CD4-positive, alpha-beta T cell treated with Interferon gamma for 1 hour (primary cell): ENCODE measurements at regions not wholly inside any gene's neighbourhood (a gene's known extent, or its start where the extent isn't known, plus 50 kb on each side); places are given as distances from the start of the nearest gene placed in this dataset.
"Not testable (repeated sequence)": the region's sequence is repeated elsewhere in the genome, so short reads cannot be mapped to it uniquely, and the experiment has no call there.

Experiments used
- DNase-seq: peaks from one replicate; pipeline ENCODE4 v3.0.0-alpha.2; 2020

- DNase-seq = no peak
These were observed 308.6 kb upstream of the NRP1 start for GRCh38 chr10:33643042-33643441.

DNA sequence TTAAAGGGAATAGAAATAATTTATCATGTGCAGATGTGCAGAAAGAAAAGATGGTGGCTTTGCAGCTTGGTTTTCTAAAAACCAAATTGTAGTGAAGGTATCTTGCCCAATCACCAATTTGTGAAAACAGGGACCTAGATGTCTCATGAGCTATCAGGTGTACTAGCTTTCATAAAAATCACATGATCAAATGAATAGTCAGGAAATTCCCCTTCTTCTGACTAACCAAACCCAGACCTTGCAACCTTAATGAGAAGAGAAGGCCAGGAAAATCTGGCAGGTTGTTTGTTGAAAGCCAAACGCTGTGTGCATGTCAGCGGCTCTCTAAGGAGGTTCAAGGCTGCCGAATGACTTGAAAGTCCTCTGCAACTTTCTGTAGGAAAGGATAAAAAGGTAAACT is 304.4 kb upstream of the NRP1 start:
- no peak for DNase-seq

- DNase-seq = no peak
These were observed 303.9 kb upstream of the NRP1 start for GRCh38 chr10:33638374-33638773.

- DNase-seq = no peak
These were observed 301.6 kb upstream of the NRP1 start for GRCh38 chr10:33635967-33636515.

DNA sequence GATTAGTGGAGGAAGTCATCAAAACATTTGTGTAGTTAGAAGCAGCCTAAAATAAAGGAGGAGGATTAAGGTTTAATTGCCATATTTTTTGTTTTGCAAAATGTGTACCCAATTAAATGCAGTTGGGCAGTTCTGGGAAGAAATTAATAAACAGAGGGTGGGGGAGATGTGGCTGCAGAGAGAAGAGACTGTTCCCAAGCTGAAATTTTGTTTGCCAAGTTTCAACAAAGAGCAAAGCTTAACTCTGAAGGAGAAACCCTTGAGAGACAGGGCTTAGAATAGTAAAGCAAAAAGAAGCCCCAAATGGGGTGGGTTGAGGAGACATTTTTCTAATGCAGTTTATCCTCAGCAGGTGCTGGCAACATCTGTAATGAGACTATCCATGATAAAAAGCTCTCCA is 298.0 kb upstream of the NRP1 start:
- DNase-seq = no peak

DNA sequence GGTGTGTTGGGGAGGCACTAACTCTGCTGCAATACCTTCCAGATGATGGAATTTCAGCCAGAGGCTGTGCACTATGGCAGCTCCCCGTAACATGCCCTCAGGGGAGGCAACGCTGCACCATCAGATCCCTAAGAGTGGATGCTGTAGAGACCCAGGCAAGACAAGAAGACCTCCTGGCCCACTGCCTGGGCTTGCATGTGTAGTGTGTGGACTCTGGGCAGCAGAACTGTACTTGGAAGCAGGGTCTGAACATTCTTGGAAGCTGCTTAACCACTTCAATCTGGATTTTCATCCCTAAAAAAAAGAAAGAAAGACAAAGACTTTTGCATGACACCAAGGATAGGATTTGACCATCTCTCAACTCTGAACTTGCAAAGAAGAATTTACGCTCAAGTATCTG is 297.5 kb upstream of the NRP1 start:
- no peak for DNase-seq

GRCh38 chr10:33630761-33631160 is 296.3 kb upstream of the NRP1 start:
- DNase-seq = no peak

GRCh38 chr10:33627611-33628010 is 293.1 kb upstream of the NRP1 start:
- no peak for DNase-seq

DNA sequence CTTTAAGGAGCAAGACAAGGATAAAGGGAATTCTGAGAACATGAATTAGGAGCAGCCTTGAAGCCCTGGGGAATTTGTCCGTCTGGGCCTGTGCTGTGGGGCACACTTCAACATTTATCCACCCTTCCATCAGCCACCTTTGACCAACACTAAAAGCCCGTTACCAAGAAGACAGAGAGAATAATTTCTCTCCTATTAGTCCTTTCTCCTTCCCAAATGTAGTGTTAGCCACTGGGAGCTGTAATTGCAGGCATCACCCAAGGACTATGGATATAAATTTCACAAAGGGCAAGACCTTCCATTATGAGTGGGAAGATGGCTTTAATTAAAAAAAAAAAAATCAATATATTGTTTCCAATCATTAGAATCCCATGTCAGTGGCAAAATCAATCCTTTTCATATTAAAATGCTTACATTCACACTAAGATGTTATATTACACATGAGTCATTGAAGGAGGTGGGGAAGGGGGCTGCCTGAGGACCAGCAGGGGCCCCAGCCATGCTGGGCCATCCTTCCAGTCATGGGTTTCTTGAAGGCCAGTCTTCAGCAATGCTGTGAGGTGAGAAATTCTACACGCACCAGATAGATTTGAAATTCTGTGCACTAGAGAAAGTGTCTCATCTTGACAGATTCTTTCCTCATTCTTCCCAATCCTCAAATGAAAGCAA is 292.5 kb upstream of the NRP1 start:
- no peak for DNase-seq

- DNase-seq = no peak
These were observed 289.2 kb upstream of the NRP1 start for GRCh38 chr10:33623669-33624068.

DNA sequence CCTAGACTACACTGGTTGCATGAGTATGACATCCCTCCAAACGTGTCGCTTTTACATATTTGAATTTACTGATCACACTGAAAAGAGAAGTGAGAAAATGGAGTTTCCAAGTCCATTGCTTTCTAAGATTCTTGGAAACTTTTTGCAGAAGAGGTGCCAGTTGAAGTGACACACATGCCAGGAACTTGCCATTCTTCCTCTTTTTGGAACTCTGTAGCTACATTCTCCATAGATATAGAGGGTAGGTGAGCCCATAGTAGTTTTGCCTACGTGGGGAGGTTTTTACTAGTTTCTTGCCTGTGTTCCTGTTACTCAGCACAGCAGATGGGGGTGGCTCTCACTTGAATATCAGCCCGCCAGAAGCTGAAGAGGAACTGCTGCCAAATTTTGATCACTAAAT is 286.6 kb upstream of the NRP1 start:
- peak; percentile 35 for DNase-seq

GRCh38 chr10:33618196-33618595 is 283.7 kb upstream of the NRP1 start:
- DNase-seq = no peak

DNA sequence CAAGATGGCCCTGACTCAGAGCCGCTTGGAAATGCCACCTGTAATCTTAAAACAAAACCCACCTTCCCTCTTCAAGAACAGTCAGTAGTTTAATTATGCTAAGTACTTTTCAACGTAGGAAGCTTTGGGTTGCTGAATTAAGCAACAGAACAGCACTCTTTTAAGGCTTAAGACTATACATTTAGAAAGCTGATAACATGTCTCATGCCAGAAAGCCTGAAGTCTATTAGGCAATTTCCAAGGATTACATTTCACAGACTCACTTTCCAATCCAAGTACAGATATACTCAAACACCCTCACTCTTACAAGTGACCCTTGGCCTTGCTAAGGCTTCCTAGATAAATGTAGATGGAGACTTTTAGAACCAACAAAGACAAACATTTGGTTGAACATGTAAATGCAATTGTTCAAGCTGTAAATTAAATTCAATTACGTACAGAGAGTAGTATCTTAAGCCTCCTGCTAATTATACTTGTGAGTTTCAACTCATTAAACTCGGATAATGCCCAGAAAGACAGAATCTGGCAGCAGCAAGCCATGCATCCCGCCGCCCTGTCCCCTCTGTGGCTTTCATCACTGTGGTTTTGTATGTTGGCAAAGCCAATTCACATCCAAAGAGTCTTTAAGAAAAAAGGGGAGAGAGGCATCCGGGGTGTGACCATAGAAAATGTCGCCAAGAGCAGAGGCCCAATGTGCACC is 283.1 kb upstream of the NRP1 start:
- no peak for DNase-seq

DNA sequence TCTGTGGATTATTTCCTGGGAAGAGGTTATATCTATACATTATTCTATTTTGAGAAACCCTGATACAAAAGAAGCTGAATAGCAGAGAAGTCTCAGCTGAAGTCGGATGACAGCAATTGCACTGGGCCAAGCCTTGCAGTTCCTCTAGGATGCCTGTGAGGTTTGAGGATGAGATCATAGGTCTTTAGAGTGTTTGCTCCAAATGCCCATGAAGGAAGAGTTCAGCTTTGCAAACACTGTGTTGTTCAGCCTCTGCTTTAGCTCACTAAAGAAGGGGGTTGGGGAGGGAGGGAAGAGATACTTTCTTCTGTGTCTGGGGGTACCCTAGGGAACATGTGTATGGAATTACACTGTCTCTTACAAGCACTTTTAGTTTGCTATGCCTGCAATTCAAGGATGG is 282.5 kb upstream of the NRP1 start:
- DNase-seq = no peak

DNA sequence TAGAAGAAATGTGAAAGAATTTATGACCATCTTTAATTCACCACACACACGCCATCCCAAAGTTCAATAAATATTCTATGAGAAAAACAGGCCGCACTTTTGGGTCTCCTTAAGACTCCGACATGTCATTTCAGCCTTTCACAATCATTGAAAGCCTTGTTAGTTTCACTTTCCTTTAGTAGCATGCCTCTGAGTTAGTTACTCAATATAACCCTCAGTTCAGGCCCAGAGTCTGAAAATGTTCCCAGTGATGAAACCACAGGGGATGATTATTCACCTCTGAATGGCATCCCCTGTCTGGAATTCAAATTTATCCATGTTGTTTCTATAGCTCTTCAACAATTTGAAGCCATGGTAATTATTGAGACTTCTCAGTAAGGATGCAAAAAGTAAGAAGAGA is 278.1 kb upstream of the NRP1 start:
- no peak for DNase-seq

DNA sequence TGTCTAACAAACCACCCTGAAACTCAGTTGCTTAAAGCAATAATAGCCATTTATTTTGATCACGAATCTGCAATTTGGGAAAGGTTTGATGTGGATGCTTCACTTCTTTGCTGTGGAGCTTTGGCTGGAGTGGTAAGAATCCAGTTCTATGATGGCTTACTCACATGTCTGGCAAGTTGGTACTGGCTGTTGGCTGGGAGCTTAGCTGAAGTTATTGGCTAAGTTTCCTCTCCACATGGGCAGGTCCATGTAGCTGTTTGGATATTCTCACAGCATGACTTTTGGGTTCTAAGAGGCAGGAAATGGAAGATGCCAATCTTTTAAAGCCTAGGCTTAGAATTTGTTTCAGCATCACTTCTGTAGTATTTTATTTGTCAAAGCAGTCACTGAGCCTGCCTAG is 277.6 kb upstream of the NRP1 start:
- DNase-seq = no peak

DNA sequence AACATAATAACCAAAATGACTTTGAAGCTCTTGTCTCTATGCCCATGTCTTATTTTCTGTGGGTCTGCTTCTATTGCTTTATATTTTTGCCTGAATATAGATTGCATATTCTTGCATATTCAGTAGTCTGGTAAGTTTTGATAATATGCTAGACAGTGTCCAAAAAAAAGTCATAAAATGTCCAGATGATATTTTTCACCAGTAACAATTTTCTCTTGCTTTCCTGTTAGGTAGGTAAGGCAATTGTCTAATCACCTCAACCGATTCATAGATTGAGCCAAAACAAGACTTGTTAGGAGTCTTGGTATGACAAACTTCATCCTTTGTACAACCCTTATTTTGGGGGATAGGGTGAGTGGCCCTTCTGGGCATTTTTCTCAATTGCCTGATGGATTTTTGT is 277.0 kb upstream of the NRP1 start:
- no peak for DNase-seq

- no peak for DNase-seq
These were observed 275.1 kb upstream of the NRP1 start for GRCh38 chr10:33609546-33609945.

- DNase-seq = no peak
These were observed 267.8 kb upstream of the NRP1 start for GRCh38 chr10:33602278-33602677.

DNA sequence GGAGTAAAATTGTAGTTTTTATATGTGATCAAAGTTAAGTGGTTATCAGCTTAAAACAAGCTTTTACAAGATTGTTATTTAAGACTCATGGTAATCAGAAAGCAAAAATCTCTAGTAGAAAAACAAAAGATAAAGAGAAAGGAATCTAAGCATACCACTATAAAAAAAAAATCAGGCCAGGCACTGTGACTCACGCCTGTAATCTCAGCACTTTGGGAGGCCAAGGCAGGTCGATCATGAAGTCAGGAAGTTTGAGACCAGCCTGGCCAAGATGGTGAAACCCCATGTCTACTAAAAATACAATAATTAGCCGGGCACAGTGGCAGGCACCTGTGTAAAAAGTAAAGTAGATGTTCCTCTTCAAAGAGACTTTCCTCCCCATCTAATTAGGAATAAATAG is 265.9 kb upstream of the NRP1 start:
- DNase-seq = no peak

DNA sequence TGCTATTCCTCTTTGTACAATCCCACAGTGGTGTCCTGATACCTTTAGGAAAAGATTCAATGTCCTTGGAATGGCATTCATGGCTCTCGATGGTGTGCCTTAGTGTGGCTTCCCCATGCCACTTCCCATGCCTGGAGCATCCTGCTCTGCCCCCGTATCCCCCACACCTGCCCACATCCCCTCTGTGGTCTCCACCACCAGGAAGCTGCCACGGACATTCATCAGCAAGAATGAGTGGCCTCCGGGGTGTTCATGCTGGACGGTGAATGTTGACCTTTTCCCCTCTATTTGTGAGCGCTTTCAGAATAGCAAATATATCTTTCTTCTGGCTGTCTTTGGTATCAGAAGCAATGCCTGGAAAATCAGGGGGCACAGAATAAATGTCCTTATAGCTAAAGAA is 262.0 kb upstream of the NRP1 start:
- DNase-seq = no peak

DNA sequence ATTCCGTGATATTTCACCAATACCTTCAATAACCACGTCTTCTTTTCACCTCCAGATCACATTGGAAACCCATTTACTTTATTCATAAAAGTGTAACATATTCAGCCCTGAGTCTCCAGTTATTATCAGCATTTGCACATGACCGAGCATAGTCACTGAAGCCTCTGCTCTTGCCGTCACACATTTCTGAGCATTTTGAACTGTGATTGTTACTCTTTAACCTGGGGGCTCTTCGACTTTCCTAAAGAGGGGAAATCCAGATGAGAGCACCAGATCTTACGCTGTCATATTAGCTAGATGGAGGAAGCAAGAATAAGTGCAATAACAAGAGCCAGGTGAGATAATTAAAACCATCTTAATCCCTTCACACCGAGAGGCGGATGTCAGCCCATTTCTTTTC is 260.0 kb upstream of the NRP1 start:
- no peak for DNase-seq

DNA sequence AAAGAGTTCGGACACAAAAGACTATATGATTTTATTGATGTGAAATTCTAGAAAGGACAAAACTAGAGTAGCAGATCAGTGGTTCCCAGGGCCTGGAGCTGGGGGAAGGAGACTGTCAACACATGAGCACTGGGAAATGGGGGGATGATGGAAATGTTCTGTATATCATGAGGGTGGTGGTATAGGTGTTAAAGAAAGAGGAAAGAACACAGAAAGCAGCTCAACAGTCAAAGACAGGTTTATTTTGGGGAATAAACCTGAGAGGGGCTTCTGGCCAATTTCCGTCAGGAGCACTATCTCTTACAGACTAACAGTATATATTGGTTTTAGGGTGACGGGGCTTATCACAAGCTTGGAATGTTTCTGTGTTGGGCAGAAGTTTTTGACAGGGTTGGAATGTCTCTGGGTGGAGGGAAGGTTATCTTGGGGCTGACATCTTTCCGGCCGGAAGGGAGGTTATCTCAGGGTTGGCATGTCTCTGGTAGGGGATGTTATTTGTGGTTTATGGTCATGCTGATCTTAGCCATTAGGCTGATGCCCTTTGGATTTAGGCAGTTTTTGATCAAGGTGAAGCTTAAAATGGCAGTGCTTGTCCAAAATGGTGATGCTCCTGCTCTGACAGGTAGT is 254.6 kb upstream of the NRP1 start:
- no peak for DNase-seq

GRCh38 chr10:33584596-33584995 is 250.1 kb upstream of the NRP1 start:
- DNase-seq = not testable (repeated sequence)
